NCI-H345 (cell line): ENCODE measurements at regions not wholly inside any gene's neighbourhood (a gene's known extent, or its start where the extent isn't known, plus 50 kb on each side); places are given as distances from the start of the nearest gene placed in this dataset.

Experiments used
- DNase-seq: peaks from one replicate; lab custom pipeline; 2025; lab: John Stamatoyannopoulos, UW

GRCh38 chr5:2266641-2267240 lies 384.0 kb upstream of the IRX4 start:
- no peak for DNase-seq

DNA sequence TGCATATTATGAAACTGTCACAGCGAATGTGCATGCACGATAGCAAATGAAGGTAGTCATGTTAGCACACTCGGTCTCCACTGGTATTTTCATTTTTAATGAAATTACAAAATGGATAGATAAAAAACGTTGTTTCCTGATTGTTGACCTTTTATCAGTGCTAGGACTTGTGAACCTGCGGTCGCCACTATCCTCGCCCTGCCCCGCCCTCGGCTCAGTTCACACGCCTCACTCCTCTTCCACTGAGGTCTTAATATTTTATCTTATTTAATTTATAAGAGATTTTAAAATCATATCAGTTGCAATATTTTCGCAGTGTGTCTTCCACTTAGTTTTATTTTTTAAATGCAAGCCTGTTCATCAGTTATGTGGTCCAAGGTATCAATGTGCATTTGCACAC lies 382.6 kb upstream of the IRX4 start:
- no peak for DNase-seq

- DNase-seq, result no peak
Measured at GRCh38 chr5:2263763-2264162, 381.0 kb upstream of the IRX4 start.

- DNase-seq, result no peak
Measured at GRCh38 chr5:2262620-2263019, 379.9 kb upstream of the IRX4 start.

DNA sequence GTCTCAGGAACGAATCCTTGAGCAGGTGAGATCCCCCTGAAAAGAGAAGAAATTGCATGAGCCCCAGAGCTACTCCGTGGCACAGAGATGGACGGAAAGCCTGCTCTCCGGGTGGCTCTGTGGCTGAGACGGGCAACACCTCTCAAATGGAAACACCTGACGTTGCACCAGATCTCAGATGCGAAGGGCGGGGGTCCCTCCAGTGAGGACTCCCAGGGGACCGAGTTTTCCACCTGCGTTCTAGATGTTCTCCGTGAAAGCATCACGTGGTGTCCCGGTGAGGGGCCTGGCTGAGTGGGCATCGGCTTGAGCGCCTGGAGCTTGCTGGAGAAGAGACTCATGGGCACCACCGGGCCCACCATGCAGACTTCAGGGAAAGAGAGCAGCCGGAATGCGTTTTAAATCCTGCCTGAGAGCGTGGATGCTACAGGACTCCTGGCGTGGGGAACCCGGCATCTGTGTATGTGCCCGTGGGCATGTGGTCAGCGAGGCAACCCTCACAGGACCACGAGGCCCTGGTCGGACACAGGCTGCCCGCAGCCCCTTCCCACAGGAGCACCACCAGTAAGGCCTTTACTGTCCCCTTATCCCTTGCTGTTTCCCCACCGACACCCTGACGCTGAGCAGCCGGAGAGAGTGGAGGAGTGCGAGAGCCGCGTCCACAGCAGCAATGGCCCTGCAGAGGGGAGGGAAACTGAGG lies 378.4 kb upstream of the IRX4 start:
- DNase-seq, result no peak

DNA sequence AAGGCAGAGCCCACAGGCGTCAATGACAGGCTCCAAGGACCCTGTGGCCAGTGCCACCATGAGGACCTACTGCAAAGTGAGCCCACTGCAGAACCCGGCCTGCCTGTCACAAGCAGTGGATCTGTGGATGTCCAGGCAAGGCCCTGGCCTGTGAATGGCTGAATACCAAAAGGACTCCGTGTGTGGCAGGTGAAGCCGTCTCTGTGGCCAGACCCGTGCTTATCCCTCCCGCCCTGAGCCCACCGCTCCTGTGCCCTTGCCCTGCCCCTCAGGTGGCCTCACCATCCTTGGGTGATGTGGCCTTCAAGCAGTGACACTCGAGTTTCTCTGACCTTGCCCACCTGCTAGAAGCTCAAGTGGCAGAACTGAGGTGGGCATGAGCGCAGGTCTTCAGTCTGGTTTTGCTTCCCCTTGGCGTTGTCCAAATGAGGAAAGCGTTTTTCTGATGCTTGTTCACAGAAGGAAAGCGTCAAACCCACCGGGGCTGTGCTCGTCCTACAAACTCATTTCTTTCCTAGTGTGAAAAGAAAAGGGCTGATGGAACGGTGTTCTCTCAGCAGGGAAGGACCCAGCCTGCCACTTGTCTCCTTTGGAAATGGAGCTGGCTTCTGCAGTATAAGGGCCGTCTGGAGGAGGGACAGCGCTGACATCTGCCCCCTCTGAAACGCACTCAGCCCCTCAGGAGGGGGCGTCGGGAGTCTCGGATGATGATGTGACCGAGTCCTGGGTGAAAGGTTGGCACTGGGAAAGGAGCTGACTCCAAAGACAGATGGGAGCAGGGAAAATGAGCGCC lies 377.7 kb upstream of the IRX4 start:
- DNase-seq, result no peak

GRCh38 chr5:2259494-2260107 lies 376.9 kb upstream of the IRX4 start:
- DNase-seq, result no peak

DNA sequence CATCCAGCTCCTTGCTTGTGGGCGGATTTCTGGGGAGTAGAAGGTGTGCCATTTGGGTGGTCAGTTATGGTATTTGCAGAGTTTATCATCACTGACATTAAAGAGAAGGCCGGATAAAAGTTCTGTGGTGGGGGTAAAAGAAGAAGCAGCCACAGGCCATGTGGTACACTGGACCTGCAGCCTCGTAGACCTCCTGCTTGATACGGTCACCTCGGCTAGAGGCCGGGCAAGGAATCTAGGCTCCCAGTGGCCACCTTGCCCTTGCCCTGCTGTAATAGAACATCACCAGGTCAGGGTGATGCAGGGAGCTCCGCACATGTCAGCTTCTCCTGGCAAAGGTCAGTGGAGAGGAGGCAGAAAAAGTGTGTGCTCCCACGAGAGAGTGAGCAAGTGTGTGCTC lies 376.1 kb upstream of the IRX4 start:
- no peak for DNase-seq

DNA sequence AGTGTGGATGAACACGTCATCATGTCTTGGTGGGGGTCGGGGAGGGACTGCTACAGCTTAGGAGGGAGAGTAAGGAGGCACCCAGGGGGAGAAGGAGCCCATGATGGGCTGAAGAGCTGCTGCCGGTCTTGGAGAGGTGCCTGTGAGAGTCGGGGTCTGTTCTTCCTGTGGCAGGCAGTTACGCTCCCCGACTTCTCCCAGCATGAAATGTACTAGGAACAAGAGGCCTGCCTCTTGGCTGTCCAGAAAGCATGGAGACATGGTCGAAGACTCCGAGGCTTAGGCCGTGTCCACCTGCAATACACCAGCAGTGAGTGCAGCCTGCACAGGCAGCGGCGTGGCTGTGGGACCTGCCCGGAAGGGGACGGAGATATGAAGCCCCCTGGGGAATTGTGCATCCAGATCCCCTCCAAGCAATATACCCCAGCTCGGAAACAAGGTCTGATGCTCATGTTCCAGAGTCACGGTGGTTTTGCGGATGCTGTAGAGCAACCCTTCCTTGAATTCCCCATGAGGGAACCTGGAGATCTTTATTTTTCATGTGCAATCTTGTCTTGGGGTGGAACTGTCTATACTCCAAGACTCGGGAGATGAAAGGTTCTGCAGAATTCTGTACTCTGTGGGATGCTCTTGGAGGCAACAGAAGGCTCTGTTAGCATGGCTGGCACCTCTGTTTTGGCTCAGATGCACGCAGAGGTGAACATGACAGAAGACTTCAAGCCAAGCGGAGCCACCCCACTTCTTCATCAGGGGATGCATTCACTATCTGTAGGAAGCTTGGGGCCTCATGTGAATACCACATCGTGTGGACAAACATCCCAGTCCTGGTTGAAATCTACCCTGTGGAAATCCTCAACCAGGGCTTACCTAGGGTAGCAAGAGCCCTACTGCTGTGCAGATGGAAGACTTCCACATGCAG lies 374.9 kb upstream of the IRX4 start:
- DNase-seq, result no peak

- DNase-seq, result no peak
Measured at GRCh38 chr5:2256691-2257280, 374.1 kb upstream of the IRX4 start.

DNA sequence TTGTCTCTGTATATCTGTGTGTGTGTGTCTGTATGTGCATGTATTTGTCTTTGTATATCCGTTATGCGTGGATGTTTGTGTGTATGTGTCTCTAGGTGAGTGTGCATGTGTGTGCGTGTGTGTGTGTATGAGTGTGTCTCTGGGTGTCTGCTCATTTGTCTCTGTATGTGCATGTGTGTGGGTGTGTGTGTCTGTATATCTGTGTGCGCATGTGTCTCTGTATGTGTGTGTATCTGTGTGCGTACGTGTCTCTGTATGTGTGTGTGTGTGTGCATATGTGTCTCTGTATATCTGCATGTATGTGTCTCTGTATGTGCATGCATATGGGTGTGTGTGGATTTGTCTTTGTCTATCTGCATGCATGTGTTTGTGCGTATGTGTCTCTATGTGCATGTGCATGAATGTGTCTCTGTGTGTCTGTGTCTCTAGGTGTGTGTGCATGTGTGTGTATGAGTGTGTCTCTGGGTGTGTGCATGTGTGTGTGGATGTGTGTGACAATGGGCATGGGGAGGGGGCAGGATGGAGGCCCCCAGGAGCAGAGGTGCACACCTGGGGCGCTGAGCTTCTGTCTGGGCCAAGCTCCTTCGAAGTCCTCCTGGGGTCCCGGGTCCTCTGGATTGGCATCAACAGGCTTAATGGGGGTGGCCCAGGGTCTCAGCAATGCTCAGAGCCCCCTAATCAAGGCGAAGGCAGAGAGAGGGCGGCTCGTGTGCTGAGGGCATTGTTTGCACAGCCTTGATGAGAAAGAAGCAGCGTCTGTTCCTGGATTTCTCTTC lies 373.4 kb upstream of the IRX4 start:
- DNase-seq, result no peak

- DNase-seq, result no peak
Measured at GRCh38 chr5:2254880-2255750, 372.4 kb upstream of the IRX4 start.

DNA sequence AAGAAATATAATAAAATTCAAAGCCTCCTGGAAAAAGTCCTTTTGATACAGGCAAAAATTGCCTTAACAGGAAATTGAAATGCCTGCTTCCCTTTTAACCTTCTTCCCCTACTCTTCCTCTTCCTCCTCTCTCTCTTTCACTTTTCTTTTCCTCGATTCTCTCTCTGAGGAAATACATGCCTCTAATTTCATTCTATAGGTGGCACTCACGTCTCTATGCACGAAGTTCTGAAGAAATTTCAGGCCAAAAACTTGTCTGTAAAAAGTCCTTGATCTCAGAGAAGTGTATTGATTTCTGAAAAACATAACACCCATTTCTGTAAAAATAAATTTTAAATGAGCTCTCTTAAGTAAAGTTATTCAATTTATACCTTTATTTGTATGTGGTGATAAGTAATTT lies 371.7 kb upstream of the IRX4 start:
- DNase-seq, result no peak

GRCh38 chr5:2253040-2253975 lies 370.6 kb upstream of the IRX4 start:
- no peak for DNase-seq

DNA sequence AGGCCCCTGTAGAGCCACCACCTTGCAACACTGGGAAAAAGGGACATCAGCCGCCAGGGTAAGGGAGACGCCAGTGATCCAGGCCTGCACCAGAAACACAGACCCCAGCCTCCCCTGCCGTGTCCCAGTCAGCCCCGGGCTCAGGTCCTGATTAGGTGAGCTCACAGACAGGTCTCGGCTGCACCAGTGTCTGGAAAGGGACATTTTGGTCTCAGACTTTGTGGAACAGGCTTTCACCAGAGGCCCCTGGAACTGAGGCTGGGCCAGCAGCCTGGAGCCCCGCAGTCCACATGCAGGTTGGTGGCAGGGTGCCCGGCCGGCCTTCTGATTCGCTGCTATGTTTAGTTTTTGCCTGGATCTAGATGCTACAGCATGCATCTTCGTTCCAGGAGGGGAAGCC lies 369.0 kb upstream of the IRX4 start:
- no peak for DNase-seq

- DNase-seq, result no peak
Measured at GRCh38 chr5:2251298-2251697, 368.6 kb upstream of the IRX4 start.

DNA sequence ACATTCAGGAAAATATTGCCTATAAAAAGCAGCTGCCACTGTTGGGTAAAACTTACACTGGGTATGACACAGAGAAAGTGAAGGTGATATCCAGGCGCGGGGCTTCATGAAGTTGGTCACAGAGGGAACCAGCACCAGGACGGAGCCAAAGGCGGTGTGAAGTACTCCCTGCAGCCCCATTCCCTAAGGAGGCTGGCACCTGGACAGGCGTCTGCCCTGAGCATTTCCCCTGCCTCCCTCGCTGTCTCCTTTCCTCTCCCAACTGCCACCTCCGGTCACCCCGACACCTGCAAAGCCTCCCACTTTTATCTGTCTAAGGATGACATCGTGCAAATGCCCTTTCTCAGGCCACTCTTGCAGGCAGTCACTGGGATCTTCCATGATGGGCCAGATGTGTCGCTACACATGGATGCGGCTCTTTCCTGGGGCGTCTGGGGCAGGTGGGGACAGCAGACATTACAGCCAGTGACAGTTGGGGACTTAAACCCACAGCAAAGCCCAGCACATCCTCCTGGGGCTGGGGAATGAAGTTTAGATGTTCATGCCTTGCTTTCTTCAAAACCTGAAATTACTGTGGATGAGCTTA lies 367.7 kb upstream of the IRX4 start:
- DNase-seq, result no peak

GRCh38 chr5:2249442-2249841 lies 366.7 kb upstream of the IRX4 start:
- DNase-seq, result no peak
